Stimulated activated CD4-positive, alpha-beta T cell treated with anti-CD3 and anti-CD28 coated beads, Interleukin-2, amount 100 ng/mL, for 24 hours (primary cell): ENCODE measurements at regions not wholly inside any gene's neighbourhood (a gene's known extent, or its start where the extent isn't known, plus 50 kb on each side); places are given as distances from the start of the nearest gene placed in this dataset.
"Not testable (repeated sequence)": the region's sequence is repeated elsewhere in the genome, so short reads cannot be mapped to it uniquely, and the experiment has no call there.

Experiments
- DNase-seq, 2 donors: peaks; one replicate each; pipeline ENCODE4 v3.0.0-alpha.2; 2020

GRCh38 chr2:53188851-53189510 is 578.6 kb upstream of the CHAC2 start:
- DNase-seq, result no peak

- no peak for DNase-seq
Measured at GRCh38 chr2:53183581-53183980, 584.0 kb upstream of the CHAC2 start.

- no peak for DNase-seq
Measured at GRCh38 chr2:53182601-53183000, 585.0 kb upstream of the CHAC2 start.

- DNase-seq, result no peak
Measured at GRCh38 chr2:53181759-53182158, 585.8 kb upstream of the CHAC2 start.

- DNase-seq, result no peak
Measured at GRCh38 chr2:53177327-53177726, 590.3 kb upstream of the CHAC2 start.

GRCh38 chr2:53174539-53174938 is 593.1 kb upstream of the CHAC2 start:
- no peak for DNase-seq

- DNase-seq, result no peak
Measured at GRCh38 chr2:53173698-53174455, 593.7 kb upstream of the CHAC2 start.

DNA sequence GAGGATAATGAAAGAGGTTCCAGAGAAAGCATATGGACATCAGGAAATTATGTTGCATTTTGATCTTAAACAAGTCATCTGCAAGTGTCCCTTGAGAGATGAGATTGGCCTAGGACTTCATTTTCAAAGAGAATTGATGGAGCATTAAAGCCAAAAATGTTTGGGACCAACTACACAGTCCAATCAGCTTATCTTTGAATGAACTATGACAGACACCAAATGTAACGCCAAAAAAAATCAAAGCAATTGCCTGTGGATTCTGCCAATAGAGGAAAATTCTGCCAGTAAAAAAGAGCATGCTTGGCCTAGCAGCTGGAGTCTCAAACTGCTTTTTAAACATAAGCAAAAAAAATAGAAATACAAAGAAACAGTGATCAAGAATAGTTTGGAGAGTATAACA is 594.5 kb upstream of the CHAC2 start:
- DNase-seq, result no peak

GRCh38 chr2:53170466-53170865 is 597.1 kb upstream of the CHAC2 start:
- no peak for DNase-seq

GRCh38 chr2:53167227-53167626 is 600.4 kb upstream of the CHAC2 start:
- no peak for DNase-seq

- DNase-seq, result no peak
Measured at GRCh38 chr2:53150146-53150545, 617.5 kb upstream of the CHAC2 start.

DNA sequence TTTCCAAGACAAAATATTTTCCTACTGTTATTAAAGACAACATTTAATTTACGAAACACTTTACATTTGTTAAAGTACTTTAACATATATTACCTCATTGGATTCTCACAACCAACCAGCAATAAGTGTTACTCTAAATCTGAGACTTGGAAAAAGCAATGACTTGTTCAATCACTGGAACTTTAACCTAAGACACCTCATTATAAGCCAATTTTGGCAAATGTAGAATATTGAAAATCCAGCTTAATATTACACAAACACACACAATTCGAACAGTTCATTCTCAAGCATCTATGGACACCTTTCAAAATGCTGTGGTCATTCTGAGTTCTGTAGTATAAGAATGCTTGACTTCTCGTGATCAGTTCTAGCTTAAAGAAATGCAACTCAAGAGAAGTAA is 619.4 kb upstream of the CHAC2 start:
- no peak for DNase-seq

- no peak for DNase-seq
Measured at GRCh38 chr2:53131416-53131815, 636.2 kb upstream of the CHAC2 start.

DNA sequence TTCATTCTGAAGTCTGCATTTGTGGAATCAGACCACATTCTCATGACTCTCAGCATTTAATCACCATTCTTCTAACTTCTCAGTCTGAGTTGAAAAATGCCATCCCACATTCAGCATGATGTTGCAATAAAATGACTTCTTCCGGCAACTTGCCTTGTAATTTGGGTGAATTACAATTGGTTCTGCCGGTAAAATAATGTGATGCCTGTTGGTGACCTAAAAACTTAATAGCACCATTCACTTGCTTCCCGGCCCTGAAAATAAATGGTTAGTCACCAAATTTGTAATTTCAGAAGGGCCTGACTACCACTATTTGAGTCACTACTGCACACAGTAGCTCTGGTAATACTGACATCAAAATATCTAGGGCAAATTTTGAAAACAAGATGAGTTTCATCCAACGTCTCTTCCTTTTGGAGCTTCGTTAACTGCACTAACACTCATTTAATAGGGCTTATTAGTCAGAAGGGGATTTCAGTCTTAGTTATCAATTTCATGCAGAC is 637.1 kb upstream of the CHAC2 start:
- DNase-seq, result no peak

DNA sequence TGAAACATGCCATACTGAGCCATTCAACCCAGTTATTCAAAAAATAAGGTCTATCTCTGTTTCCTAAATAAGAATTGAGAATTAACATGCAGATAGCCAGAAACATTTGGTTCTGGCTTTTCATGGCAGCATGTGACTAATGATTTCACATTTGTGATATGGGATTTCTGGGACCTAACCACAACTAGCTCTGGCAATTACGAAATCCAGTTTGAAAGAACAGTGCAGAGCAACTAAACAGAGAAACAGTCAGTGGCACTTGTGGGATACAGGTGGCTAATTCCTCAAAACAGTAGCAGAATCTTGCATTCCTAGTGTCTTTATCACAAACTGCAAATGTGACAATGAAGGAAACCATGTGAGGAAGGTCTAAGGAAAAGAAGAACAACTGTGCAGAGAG is 637.8 kb upstream of the CHAC2 start:
- DNase-seq, result no peak

DNA sequence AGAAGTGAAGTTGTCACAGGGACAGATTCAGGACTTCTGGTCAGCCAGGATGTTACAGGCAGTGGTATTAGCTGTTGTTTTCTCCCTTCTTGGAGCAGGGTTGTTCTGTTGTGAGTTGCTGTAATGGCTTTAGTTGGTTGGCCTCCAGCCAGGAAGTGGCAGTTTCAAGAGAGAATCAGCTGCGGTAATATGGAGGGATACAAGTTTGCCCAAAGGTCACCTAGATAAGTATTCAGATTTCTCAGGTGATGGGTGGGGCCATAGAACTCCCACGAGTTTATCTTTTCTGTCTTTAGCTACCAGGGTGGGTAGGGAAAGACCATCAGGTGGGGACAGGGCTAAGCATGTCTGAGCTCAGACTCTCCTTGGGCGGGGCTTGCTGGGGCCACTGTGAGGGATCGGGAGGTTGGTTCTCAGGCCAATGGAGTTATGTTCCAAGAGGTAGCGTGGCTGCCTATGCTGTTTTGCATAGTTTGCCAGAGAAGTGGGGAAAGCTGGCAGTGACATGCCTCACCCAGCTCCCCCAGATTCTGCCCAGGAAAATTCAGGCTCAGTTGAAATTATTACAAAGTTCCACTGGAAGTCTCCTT is 640.4 kb upstream of the CHAC2 start:
- no peak for DNase-seq

DNA sequence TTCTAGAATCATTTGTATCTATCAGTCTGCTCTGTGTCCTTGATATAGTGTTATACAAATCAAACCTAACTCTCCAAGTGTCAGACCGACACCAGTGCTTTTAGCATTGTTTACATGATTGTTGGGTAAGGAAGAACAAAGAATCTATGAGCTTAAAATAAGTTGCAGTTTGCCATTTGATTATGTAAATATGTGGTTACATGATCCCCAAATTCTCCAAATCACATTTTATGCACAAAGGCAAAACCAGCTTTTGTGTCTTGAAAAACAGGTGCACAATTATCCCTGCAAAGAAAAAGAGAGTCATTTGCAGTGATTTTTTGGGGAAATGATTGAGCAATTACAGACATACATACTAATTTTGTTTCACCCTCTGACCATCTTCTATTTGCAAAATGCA is 652.6 kb upstream of the CHAC2 start:
- DNase-seq, result no peak

DNA sequence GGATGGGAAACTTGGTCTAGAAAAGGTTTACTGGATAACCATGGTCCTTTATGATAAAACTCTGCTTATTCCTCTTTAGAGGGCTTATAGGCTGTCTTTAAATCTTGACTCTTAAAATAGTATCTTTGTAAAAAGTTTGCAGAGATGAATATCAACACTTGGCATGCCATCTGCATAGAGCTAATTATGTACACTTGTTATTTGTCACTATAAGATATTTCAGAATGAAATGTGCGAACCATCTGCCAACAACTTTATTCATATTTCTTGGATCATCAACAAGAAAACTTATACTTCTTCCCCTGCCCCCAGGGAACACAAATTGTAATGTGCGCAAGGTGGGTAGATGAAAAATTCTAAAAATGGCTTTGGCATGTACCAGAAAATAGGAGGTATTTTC is 653.0 kb upstream of the CHAC2 start:
- no peak for DNase-seq

DNA sequence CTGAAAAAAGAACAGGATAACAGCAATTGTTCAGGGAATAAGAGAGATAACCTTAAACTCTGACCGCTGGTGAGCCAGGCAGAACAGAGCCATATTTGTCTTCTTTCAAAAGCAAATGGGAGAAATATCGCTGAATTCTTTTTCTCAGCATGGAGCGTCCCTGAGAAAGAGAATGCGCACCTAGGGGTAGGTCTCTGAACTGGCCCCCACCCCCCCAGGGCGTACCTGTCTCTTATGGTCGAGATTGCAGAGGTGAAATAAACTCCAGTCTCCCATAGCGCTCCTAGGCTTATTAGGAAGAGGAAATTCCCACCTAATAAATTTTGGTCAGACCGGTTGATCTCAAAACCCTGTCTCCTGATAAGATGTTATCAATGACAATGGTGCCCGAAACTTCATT is 655.2 kb upstream of the CHAC2 start:
- not testable (repeated sequence) for DNase-seq

DNA sequence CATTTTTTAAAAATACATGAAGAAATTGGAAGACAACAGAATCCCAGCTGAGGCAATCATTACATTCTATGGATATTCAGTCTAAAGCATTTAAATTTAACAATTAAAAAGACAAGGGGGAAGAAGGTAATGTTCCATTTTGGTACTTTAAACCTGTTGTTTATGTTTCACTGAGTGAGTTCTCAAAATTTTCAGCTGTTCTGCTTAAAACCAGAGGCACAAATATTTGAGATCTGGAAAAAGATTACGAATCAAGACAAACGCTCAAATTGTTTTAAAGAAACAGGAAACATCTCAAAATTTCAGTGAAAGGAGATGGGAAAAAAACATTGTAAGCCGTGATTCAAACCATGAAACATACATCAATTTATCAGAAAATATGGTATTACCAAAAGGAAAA is 656.2 kb upstream of the CHAC2 start:
- no peak for DNase-seq

DNA sequence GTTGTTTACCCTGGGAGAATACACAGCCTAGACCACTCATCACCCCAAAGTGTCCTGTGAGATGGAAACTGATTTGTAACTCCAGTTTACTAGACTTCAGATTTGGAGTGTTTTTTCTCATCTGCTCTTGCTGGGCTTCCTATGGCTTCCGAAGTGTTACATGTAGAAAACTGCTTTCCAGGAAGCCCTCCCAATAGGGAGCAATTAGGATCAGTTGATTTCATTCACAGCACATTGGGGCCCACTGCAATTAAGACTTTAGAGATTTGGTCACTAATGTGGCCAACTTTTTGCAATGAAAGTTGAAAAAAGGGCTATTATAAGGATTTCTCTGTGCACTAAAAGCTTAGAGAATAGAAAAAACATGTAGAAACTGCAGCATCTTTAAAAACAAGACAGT is 656.6 kb upstream of the CHAC2 start:
- DNase-seq, result no peak

DNA sequence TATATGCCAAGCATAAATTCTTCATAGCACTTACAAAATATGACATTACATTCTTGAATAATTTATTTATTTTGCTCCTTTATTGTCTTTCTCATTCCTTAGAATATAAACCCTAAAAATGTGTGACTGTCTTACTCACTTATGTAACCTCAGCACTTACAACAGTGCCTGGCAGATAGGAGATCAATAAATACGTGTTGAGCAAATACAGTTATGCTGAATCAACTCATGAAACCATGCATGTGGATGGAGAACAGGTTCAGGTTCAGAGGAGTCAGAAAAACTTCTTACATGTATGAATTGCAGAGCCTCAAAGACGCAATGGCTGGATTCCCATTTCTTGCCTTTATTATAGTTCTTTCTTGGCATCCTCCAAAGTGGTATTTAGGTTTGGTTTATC is 659.4 kb upstream of the CHAC2 start:
- no peak for DNase-seq

DNA sequence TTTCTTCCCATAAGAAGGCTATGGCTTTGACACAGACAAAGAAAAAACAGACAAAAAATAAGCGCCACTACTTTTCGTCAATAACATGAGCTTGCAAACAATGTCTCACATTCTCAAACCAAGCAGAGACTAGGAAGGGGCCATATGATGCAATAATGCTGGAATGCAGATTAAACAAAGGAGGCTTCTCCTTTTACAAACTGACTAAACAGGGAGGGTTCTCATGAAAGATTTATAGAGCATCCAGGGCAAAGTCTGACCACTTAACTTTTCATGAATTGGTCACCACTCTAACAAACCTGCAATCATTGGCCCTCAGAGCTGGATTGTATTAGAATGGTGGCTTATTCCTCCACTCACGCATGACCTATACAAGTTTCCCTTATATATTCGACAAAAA is 663.3 kb upstream of the CHAC2 start:
- DNase-seq, result no peak

DNA sequence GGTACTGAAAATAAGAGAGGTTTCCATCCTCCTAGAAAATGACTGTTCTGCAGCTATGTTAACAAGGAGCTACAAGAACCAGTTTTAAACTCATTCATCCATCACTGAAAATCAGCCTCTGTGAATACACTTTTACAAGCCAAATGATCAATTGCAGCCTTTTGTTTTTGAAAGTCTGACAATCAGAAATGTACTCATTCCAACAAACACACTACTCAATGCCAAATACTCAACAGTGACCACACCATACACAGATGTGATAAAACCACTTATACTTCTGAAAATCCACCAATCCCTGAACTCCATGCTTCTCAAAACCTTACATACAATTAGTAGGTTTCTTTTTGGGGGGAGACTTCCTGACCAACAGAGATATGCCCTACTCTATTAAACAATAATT is 663.9 kb upstream of the CHAC2 start:
- DNase-seq, result no peak
